Stimulated activated CD4-positive, alpha-beta T cell treated with anti-CD3 and anti-CD28 coated beads, Interleukin-1b, Interleukin-23, amount 100 ng/mL, for 1 hour (primary cell): ENCODE measurements at regions not wholly inside any gene's neighbourhood (a gene's known extent, or its start where the extent isn't known, plus 50 kb on each side); places are given as distances from the start of the nearest gene placed in this dataset.
"Not testable (repeated sequence)": the region's sequence is repeated elsewhere in the genome, so short reads cannot be mapped to it uniquely, and the experiment has no call there.

Experiments used
- DNase-seq, 2 donors: peaks; one replicate each; pipeline ENCODE4 v3.0.0-alpha.2; 2020; ENCODE audit warnings: low read depth in 2 of 2

GRCh38 chr2:193505620-193506019 lies 1310.9 kb upstream of the TMEFF2 start:
- no peak for DNase-seq

GRCh38 chr2:193502363-193503035 lies 1307.8 kb upstream of the TMEFF2 start:
- no peak for DNase-seq

DNA sequence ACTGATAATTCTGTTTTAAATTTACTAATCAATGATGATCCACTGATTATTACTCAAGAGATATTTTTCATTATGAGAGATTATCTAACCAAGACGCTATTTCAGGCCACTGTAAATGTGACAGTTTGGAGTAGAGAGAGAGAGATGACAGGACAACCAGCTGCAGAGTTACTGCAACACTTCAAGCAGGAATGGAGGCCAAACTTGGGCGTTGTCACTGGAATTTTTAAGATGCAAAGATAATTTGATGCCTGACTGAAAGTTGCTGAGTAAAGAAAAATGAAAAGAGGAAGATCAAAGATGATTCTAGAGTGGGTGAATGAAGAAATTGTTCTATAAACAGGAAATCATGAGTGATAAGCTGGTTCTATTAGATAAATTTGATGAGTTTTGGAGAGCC lies 1302.1 kb upstream of the TMEFF2 start:
- no peak for DNase-seq

- no peak for DNase-seq
These were observed 1287.8 kb upstream of the TMEFF2 start for GRCh38 chr2:193482557-193482956.

GRCh38 chr2:193480187-193480586 lies 1285.5 kb upstream of the TMEFF2 start:
- DNase-seq = no peak

DNA sequence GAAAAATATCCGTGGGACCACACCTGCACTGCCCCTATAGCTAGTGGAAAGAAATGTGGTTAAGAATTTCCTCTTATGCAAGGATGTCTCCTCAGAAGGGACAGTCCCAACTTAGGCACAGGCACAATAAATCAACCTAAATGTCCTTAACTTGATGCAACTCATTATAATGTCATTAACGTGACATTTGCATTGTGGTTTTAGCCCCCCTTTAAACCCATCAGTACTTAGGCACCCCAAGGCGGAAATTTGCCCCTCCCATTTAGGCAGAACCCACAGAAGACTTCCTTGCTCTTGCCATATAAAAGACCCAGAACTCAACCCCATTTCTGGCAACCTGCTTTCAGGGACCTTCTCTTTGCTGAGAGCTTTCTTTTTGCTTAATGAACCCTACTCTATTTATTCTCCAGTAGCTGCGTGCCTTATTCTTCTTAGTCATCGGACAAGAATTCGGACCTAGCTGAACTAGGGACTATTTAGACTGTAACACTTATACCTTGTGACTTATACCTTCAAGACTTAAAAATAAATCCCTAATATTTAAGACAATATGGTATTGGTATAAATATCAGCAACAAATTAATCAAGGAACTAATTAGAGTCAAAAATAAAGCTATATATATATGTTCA lies 1281.6 kb upstream of the TMEFF2 start:
- DNase-seq = no peak

DNA sequence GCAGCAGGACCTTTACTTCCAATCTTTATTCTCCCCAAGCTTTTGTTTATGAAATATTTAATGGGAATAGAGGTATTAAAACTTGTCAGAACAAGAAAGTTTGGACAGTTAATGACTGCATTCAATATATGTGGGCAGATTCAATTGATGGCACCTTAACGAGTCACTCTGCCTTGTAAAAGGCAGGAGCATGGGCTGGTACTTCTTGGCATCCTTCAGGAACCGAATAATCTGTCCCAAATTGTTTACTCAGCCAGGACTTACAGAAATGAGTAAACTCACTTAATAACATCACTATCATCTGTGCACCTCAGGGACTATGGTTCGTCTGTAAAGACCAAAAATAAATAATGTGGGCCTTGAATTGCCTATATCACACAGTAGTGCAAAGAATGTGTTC lies 1280.3 kb upstream of the TMEFF2 start:
- DNase-seq = no peak

GRCh38 chr2:193469251-193469650 lies 1274.5 kb upstream of the TMEFF2 start:
- DNase-seq = no peak

- no peak for DNase-seq
These were observed 1272.7 kb upstream of the TMEFF2 start for GRCh38 chr2:193467276-193467987.

GRCh38 chr2:193463011-193463410 lies 1268.3 kb upstream of the TMEFF2 start:
- no peak for DNase-seq

- DNase-seq = no peak
These were observed 1267.7 kb upstream of the TMEFF2 start for GRCh38 chr2:193462411-193462810.

- DNase-seq = no peak
These were observed 1266.8 kb upstream of the TMEFF2 start for GRCh38 chr2:193461431-193461934.

GRCh38 chr2:193446967-193447366 lies 1252.2 kb upstream of the TMEFF2 start:
- DNase-seq = no peak

DNA sequence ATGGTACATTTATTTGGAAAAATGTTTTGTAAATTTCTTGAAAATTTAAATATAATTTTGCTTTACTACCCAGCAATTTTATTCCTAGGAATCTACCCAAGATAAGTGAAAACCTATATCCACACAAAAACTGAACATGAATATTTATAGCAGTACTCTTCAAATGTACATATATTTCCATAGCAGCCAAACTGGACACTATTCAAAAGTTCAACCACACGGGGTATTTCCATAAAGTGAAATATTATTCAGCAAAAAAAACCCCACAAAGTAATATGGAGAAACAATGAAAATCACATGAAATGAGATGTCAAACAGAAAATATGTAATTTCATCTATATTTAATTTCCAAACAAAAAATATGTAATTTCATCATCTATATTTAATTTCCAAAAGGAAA lies 1247.6 kb upstream of the TMEFF2 start:
- no peak for DNase-seq

DNA sequence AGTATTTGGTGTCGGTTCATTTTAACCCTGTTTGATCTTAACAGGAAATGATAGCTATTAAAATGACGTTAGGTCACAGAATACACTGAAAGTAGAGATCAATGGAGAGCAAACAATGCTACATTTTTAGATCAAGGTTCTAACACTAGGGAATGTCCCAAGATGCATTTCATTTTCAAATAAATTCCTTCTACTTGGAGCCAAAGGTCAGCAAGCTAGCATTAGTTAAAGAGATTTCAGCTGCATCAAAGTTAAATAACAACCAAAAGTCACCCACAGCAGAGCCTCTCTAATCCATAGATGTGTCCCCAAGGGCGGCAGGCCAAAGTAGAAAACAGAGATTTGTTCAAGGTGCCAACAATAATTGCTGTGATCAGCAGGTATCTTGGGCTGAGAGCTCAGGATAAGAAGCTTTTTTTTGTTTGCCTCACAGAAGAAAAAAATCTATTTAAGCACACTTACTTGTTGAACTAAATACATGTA lies 1233.6 kb upstream of the TMEFF2 start:
- DNase-seq = no peak

GRCh38 chr2:193412368-193412767 lies 1217.6 kb upstream of the TMEFF2 start:
- DNase-seq = not testable (repeated sequence)

GRCh38 chr2:193409951-193410350 lies 1215.2 kb upstream of the TMEFF2 start:
- no peak for DNase-seq

- DNase-seq = no peak
These were observed 1187.8 kb upstream of the TMEFF2 start for GRCh38 chr2:193382583-193382982.

- no peak for DNase-seq
These were observed 1183.1 kb upstream of the TMEFF2 start for GRCh38 chr2:193377789-193378188.

DNA sequence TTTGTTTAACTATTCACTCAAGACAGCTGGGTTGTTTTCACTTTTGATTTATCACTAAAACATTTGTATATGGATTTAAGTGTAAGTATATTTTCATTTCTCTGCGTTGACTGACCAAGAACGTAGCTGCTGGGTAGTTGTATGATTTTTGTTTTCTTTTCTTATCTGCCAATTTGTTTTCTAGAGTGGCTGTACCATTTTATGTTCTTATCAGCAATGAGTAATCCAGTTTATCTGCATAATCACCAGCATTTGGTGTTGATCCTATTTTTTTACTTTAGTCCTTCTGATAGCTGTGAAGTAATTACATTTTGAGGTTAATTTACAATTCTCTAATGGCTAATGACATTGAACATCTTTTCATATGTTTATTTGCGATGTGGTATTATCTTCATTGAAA lies 1178.4 kb upstream of the TMEFF2 start:
- DNase-seq = no peak

GRCh38 chr2:193371200-193371599 lies 1176.5 kb upstream of the TMEFF2 start:
- no peak for DNase-seq

GRCh38 chr2:193368615-193369014 lies 1173.9 kb upstream of the TMEFF2 start:
- DNase-seq = no peak

DNA sequence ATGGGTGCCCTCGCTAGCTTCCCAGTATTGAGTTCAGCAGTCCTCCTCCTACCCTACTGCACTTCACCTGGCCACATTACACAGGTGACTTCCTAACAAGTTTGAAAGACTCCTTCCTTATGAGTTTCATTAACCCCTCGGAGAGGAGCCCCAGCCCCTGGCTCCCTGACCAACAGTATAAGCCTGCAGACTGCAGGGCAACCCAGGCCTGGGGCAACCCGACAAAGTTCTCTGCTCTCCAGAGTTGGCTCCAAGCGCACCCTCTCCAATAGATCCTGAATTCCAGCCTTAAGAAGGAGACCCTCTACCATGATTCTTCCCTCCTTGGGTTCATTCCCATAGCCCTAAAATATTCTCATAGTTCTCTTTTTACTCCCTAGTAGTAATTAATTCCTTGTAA lies 1162.8 kb upstream of the TMEFF2 start:
- DNase-seq = no peak
